ENCODE measurements at regions not wholly inside any gene's neighbourhood (a gene's known extent, or its start where the extent isn't known, plus 50 kb on each side); places are given as distances from the start of the nearest gene placed in this dataset.

DNA sequence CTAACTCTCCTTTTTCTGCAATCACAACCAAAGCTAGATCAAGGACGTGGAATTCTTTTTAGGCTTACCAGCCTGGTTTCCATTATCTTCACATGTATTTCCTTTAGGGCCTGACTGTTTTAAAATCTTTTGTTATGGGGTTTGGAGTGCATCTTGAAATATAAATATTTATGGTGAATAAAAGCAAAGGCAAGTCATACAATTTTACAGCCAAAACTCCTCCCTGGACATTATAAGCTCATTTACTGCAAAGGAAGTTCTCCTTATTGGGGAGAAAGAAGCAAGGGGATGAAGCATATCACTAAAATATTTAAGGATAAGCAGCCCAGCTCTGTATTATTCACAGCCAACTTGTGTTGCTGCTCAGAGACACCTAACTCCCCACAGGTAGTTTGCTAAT is 132.2 kb upstream of the TARS1 start:
- TF ChIP-seq CTCF (conservative IDR thresholded peaks at IDR 0.05) (no peak), ZFX (IDR thresholded peaks at IDR 0.05) (no peak)
